SK-MEL-5 (cell line): ENCODE measurements at regions not wholly inside any gene's neighbourhood (a gene's known extent, or its start where the extent isn't known, plus 50 kb on each side); places are given as distances from the start of the nearest gene placed in this dataset.
A peak's percentile ranks its signal among the peaks of the same experiment; 100 is the strongest.
"Not testable (repeated sequence)": the region's sequence is repeated elsewhere in the genome, so short reads cannot be mapped to it uniquely, and the experiment has no call there.

Experiments
- DNase-seq: peaks from one replicate; pipeline ENCODE4 v3.0.0-alpha.2; 2016; ENCODE audit warnings: low read depth, low spot score
- in situ Hi-C: cut with HindIII; loops from 2 replicates; pipeline ENCODE4 v1.10.0; 2016; ENCODE audit warnings: low sequenced_read_pairs, high pct_unique_total_duplicates, low pct_unique_long_range_greater_than_20kb

DNA sequence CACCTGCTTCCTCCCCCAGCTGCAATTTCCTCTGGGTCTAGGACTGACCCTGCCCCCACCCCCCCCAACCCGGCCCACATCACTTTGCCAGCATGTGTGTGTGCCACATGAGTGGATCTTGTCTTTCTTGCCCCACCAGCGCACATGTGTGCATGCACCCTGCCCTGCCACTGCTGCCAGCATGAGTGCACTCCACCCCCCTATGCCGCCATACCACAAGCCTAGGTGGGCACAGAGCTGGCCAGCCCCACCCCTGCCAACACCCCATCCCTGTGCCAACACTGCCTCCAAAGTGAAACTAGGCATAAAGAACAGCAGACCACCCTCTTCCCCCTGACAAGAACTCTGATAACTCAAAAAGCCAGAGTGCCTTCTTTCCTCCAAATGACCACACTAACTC is 296.3 kb upstream of the SGO1 start:
- no peak for DNase-seq
- in situ Hi-C loops = no loop called here

DNA sequence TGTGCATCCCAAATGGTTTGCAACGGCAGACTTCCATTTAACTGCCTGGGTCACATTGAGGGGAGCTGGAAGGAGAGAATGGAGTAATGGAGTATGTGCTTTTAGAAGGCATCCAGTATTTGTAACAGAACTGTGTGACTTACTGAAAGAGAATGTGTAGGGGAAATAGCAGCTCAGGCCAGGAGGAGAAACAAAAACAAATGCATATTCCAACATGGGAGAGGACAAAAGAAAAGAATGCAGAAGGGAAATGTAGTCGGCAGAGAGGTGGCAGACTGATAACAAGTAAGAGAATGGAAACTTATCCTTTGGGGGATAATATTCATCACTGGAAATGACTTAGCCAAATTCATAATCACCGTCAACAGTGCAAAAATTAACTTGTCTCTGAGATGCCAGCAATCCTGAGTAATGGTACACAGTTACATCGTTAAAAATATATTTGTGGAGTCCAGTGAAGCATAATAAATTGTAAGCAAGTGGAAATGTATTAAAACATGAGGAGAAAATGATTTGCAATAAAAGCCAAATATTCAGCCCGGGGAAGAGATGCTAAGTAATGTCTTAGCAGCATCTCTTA is 294.9 kb upstream of the SGO1 start:
- in situ Hi-C loops = no loop called here
- DNase-seq = no peak

DNA sequence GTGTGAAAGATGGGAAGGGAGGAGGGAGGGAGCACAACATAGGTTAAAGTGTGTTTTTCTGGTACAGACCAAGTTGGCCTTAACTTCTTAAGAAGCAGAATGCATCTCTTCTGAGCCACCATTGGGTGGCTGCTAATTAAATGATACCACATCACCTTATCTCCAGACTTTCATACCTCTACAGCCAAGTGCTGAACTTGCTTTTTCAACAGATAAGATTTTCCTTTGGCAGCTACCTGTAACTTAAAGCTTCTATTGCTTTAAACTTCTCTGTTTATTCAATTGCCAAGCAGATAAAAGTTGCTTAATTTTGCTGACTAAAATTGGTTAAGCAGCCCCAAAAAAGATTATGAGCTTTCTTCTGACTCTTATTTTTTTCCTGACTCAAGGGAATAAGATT is 292.4 kb upstream of the SGO1 start:
- no peak for DNase-seq
- in situ Hi-C loops = no loop called here

DNA sequence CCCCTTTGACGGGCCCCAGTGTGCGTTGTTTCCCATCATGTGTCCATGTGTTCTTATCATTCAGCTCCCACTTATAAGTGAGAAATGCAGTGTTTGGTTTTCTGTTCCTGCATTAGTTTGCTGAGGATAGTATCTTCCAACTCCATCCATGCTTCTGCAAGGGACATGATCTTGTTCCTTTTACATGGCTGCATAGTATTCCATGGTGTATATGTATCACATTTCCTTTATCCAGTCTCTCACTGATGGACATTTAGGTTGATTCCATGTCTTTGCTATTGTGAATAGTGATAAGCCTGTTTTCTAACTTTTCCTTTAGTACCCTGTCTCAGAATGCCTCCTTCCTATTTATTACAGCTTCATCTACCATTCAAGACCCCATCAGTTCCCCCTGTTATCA is 278.2 kb upstream of the SGO1 start:
- DNase-seq, in situ Hi-C loops: not testable (repeated sequence)

DNA sequence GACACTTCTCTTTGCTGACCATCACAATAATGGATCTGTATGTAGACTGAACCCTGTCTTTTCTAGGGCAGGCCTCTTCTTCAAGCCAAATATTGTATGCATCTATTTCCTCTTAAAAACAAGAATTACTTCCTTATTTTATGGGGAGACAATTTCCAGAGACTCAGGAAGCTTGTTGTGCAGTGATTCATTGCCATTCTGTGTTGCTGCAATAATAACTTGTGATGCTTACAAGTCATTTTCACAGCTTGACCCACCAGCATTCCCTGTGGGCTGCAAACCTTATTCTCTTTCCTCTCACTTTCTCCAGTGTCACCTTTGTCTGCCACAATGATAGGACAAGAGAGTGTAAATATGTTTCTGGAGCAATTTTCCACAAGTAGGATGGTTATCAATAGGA is 276.7 kb upstream of the SGO1 start:
- no peak for DNase-seq
- in situ Hi-C loops = no loop called here

DNA sequence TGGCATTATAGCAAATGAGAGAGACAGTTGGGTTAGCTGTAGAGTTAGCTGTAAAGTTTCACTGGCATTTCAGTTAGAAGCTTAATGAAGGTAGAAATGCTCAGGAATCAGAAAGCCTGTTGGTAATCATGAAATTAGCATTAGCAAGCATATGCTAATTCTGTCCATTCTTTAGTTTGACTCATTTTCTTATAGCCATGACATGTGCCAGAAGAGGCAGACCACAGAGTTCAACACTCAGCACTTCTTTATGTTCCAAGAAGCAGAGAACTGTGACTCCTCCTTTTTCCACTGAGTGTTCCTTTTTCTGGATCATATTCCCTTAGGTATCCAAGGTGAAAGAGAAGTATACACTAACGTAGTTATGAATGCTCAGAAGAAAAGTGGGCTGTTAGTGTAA is 276.2 kb upstream of the SGO1 start:
- DNase-seq = no peak
- in situ Hi-C loops = no loop called here

DNA sequence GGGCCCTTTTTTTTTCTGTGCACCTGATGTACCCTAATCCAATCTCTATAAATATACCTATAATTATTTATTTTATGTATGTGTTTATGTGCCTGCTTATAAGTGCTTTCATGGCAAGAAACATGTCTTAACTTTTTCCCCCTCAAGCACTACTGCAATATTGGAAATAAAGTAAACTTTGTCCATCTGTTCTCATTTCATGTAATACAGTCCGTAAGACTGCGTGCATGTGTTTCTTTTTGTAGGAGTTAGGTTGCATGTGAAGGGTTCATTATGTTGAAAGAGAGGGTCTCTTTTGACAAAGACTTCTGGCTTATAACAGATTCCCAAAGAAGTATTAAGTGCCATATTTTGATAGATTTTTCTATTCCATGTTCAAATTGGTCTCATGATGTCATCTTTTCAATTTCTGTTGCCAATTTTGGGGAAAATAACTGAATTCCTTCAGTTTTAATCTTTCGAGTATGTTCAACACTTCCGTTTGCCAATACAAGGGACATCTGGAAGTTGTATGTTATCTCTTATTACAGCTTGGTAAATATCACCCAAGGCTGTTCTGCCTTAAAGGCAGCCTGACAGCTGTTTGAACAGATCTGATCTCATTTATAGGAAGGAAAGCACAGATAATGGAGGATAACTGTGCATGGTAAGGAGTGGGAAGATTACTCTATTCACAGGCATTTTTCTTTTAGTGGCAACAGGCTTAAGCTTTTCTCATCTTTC is 273.1 kb upstream of the SGO1 start:
- in situ Hi-C loops = no loop called here
- DNase-seq = no peak

DNA sequence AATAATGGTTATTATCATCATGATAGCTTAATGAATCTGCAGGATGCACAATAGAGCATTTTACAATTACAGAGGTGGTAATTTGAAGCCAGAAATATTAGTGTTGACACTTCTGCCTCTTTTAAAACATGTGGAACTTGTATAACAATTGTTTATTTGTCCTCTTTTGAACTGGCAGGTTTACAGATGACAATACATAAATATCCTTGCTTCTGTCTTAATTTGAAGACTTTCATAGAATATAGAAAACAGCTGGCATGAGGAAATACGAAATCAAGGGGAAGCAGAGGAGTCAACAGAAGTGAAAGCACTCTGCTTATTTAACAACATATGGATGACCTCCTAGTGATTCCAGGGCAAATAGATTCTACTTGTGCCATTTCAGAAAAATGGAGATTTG is 270.5 kb upstream of the SGO1 start:
- in situ Hi-C loops = no loop called here
- no peak for DNase-seq

DNA sequence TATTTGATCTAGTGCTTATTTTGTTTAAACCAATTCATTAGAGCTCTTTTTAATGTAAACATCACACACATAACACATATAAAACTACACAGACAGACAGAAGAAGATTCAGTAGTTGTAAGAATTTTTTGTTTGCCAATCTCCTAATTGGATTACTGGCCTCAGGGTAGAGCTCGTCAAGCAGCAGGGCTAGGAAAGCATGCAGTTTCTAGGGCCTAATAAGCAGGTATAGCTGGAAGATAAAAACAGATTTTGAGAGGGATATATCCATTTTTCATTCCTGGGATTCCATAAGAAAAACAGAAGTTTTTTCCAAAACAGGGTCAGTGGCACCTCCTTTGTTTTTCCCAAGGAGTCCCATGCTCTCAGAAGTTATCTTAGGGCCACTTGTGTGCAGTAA is 265.2 kb upstream of the SGO1 start:
- in situ Hi-C loops = no loop called here

DNA sequence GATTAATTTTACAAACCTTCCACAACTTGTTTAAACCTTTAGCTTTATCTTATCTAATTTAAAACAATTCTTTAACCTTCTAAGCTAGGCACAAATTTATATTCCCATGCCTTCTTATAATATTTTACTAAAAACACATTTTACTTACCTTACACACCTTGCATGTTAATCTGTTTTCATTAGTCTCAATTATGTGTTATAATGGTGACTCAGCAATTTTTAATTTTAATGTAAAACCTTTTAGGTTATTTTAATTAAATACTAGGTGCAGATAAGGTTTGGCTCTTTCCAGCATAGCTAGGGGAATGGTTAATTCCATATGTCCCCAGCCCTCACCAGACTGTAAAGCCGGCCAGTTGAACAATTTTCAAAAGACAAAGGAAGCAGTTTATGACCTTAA is 264.6 kb upstream of the SGO1 start:
- in situ Hi-C loops = no loop called here
- DNase-seq = no peak

More for the DNA sequence above, 265.2 kb upstream of the SGO1 start:
- DNase-seq = no peak

DNA sequence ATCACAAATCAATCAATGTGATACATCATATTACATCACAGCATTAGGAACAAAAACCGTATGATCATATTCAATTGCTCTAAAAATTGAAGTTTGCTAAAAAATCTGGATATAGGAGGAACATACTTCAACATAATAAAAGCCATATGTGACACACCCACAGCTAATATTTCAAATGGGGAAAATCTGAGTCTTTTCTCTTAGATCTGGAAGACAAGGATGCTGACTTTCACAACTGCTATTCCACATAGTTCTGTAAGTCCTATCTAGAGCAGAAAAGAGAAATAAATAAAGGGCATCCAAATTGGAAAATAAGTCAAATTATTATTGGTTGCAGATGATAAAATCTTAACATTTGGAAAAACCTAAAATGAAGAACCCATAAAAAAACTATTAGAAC is 256.8 kb upstream of the SGO1 start:
- no peak for DNase-seq
- in situ Hi-C loops = no loop called here

DNA sequence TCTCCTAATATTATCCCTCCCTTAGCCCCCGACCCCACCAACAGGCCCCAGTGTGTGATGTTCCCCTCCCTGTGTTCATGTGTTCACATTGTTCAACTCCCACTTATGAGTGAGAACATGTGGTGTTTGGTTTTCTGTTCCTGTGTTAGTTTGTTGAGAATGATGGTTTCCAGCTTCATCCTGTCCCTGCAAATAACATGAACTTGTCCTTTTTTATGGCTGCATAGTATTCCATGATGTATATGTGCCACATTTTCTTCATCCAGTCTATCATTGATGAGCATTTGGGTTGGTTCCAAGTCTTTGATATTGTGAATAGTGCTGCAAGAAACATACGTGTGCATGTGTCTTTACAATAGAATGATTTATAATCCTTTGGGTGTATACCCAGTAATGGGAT is 241.3 kb upstream of the SGO1 start:
- in situ Hi-C loops, DNase-seq: not testable (repeated sequence)

DNA sequence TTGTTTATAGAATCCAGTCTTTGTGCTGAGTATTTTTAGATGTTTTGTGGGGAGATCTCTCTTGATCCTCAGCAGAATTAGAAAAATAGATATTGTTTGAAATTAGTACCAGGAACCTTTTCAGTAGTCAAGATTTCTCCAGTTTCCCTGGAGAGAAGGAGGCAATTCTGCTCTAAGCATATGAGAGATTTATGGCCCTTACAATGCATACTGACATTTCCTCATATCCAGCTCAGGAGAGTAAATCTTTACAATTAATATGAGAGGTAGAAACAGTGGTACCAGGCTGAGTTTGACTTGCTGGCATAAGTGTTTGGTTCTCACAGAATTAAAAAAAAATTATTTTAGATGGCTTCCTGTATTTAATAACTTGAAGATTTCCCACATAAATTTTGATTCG is 239.1 kb upstream of the SGO1 start:
- in situ Hi-C loops = no loop called here
- no peak for DNase-seq

DNA sequence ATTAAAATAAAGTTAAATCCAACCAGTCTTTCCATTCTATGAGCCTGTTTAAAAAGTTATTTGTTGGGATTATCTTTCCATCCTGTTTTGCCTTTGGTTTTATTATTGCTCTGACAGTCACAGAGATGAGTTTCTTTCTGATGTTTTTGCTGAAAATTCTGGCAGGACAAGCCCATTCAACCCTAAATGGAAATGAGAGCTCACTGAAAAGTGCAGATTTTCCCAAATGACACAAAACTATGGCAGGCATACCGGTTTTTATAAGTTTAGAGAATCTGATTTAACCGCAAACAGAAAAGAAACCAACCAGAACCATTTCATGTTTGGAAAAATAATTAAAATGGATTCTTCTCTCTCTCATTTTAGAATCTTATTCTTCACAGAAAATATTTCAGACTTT is 238.1 kb upstream of the SGO1 start:
- in situ Hi-C loops = no loop called here
- DNase-seq = no peak

DNA sequence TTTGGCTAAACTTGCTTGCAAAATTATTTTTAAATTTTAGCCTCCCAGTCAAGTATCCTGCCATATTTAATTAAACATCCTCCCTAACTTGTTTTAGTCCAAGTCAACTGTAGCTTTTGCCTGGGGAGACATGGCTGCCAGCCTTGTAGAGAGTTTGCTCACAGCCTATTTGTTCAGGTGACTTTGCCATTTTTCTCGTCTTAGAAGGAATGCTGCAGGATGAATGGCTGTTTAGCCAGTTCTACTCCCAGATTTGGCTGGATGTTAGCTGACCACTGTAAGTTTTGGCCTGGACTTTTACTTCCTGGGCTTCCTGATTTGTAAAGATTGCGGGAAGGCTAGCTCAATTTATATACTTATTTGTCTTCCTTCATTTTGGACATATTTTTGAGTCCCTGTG is 236.4 kb upstream of the SGO1 start:
- DNase-seq = no peak
- in situ Hi-C loops = no loop called here

DNA sequence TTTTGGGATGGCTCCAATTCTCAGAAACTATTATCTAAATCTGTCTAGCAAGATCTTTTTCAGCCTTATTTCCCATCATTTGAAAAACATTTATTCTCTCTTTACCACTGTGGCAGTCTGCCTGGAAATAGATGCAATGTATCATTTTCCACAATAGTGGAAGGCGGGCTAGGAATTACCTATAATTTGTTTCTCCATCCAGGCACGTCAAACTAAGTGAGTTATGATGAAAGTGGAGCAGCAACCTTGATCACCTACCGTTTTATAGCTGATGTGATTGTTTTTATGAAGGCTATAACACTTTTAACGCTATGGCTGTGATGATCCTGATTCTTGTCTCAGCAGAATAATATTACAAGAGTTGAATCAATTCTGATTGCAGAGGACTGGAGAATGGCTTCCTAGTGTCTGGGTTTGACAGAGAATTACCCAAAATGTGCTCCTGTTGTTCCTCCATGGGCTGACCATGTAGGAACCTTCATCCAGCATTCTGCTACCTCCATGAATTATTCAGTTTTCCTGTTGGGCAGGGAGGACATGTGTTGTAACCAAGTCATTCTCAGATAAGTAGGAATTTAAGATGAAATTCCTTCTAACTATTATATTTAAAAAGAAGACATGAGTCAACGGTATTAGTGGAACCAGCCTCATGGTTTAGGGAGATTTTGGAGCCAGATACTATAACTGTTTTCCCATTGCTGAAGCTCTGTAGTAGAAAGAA is 231.5 kb upstream of the SGO1 start:
- in situ Hi-C loops = no loop called here
- DNase-seq = no peak

DNA sequence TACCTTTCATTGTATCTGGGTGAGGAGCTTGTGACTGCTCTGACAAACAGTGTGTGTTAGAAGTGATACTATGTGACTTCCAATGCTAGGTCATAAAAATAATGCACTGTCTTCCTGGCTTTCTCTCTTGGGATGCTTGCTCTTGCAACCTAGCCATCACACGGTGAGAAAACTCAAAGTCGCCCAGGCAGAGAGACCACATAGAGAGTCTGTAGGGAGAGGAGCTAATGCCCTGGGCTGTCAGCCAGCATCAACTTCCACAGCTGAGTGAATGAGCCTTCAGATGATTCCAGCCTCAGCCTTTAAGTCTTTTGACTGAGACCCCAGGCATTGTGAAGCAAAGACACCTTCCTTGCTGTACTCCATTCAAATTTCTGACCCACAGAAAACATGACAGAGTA is 220.6 kb upstream of the SGO1 start:
- DNase-seq = peak; percentile 14
- in situ Hi-C loops = no loop called here

DNA sequence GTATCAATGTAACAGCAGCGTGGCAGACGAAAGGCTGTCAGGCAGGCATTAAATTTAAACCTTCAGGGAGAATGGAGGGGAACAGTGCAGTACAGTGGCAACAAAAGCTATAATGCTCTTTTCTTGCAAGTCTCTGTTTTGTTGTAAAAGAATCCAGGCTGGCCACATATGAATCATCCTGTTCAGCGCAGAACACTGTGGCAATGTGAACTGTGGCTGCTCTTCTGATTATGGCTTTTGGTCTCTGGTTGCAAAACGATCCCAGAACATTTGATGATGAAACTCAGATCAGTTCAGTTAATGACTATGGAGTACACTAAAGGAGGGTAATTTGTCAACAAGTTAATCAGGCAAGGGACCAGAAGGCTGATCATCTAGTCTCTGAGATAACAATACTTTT is 219.7 kb upstream of the SGO1 start:
- in situ Hi-C loops = no loop called here

DNA sequence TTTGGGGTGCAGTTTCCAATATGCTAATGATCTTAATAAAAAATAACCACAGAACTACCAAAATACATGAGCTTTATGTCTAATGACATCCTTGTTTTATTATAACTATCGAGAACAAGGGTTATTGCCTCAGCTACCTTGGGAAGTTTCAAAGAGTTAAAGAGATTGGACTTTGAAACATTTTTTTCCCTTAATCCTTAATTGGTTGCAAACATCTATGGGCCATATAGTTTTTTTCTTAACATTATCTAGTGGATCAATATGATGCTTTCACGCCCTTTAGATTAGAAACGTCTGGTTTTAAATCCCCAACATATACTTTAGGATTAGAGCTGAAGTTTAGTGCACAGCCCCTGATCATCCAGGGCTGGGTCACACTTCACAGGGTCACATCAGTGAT is 219.2 kb upstream of the SGO1 start:
- no peak for DNase-seq
- in situ Hi-C loops = no loop called here

More for the DNA sequence above, 219.7 kb upstream of the SGO1 start:
- DNase-seq = no peak
